K562 (cell line): ENCODE measurements at regions not wholly inside any gene's neighbourhood (a gene's known extent, or its start where the extent isn't known, plus 50 kb on each side); places are given as distances from the start of the nearest gene placed in this dataset.

Experiments
- ATAC-seq: fragments of 200-7000 bp; cut with Tn5 transposase; 3 replicates; pipeline ENCODE4 v1.9.1; 2020; ENCODE audit warnings: moderate library complexity
- BruUV-seq: library from RNA; stranded (reverse); fragments of 400-500 nt; replicated peaks from 2 replicates; lab custom pipeline; 2021; lab: Mats Ljungman, UMichigan
- CTCF ChIA-PET: fragments of 300-600 bp; formaldehyde crosslinking; extraction: SDS; loops from one replicate; lab custom pipeline; 2021; ENCODE audit warnings: low intra/inter-chr PET ratio; lab: Yijun Ruan, JAX
- POLR2A ChIA-PET: fragments of 300-600, 350-650 bp; sonication (Branson Sonifier 250); formaldehyde crosslinking; extraction: SDS; loops from one replicate; lab custom pipeline; 2021; ENCODE audit warnings: antibody characterized with exemption, inconsistent platforms; lab: Yijun Ruan, JAX
- DNase-seq, 4 experiments: peaks; one replicate each; pipeline versions ENCODE4 v3.0.0 to v3.0.0-alpha.2; 2011 to 2018; ENCODE audit warnings: low spot score in 3 of 4, mixed read lengths in 3 of 4; ENCODE audit errors: extremely low read depth in 1 of 4
- FAIRE-seq: peaks from 2 replicates; lab custom pipeline; 2011; peaks lifted over from hg19 to GRCh38; lab: Jason Lieb, UNC
- H2AFZ ChIP-seq: 2 replicates; pipeline ENCODE4 v1.6.0; 2011; ENCODE audit warnings: low read depth, low read length, control low read depth, inconsistent platforms
- H3K27ac ChIP-seq: fragments of 200-600 bp; 3 replicates; pipeline ENCODE4 v1.8.0; 2011; ENCODE audit warnings: low read depth, mild to moderate bottlenecking, control low read depth, inconsistent platforms, low read length, moderate library complexity, mixed read lengths; ENCODE audit errors: extremely low read depth
- H3K27me3 ChIP-seq, 2 experiments: fragments of 300-600 bp in 1 of 2; 2 replicates in 1 of 2; 3 replicates in 1 of 2; pipeline versions ENCODE4 v1.6.0 to v1.8.0; 2011; ENCODE audit warnings: inconsistent platforms in 2 of 2, low read length in 2 of 2, mild to moderate bottlenecking in 1 of 2, mixed read lengths in 1 of 2, moderate library complexity in 1 of 2; ENCODE audit not compliant: control insufficient read depth in 2 of 2, insufficient read depth in 2 of 2
- H3K36me3 ChIP-seq: fragments of 300-600 bp; 3 replicates; pipeline ENCODE4 v1.8.0; 2011; ENCODE audit warnings: mild to moderate bottlenecking, low read length, inconsistent platforms; ENCODE audit not compliant: control insufficient read depth, insufficient read depth
- H3K4me1 ChIP-seq, 2 experiments: fragments of 200-600 bp in 1 of 2; replicated peaks in 1 of 2; 2 replicates in 1 of 2; 3 replicates in 1 of 2; pipeline versions ENCODE4 v1.5.1 to v1.8.0; 2011; ENCODE audit warnings: inconsistent platforms in 2 of 2, low read length in 2 of 2, mild to moderate bottlenecking in 1 of 2, mixed read lengths in 1 of 2, moderate library complexity in 1 of 2; ENCODE audit not compliant: control insufficient read depth in 2 of 2, insufficient read depth in 2 of 2
- H3K4me2 ChIP-seq: 2 replicates; pipeline ENCODE4 v1.6.1; 2011; ENCODE audit warnings: low read length, control low read depth, inconsistent platforms, mixed read lengths; ENCODE audit not compliant: insufficient read depth
- H3K4me3 ChIP-seq: fragments of 200-600 bp; sonication (generic), shearing (Covaris generic); 2 replicates; pipeline ENCODE4 v1.5.1; 2016; ENCODE audit warnings: control low read depth, inconsistent platforms
- H3K79me2 ChIP-seq: fragments of 200-600 bp; 3 replicates; pipeline ENCODE4 v1.8.0; 2011; ENCODE audit warnings: low read length, inconsistent platforms; ENCODE audit not compliant: control insufficient read depth, insufficient read depth
- H3K9ac ChIP-seq, 2 experiments: 2 replicates each; pipeline versions ENCODE4 v1.6.0 to v1.6.1; 2011; ENCODE audit warnings: low read depth in 2 of 2, low read length in 2 of 2, control low read depth in 1 of 2, inconsistent platforms in 1 of 2, mild to moderate bottlenecking in 1 of 2, mixed read lengths in 1 of 2; ENCODE audit not compliant: insufficient read depth in 1 of 2
- H3K9me1 ChIP-seq: one replicate; pipeline ENCODE4 v1.6.0; 2011; ENCODE audit warnings: inconsistent platforms, mild to moderate bottlenecking, low read length, moderate library complexity; ENCODE audit not compliant: control insufficient read depth, insufficient read depth
- H3K9me3 ChIP-seq: replicated peaks from 2 replicates; pipeline ENCODE4 v1.5.1; 2011; ENCODE audit warnings: low read depth, low read length, inconsistent platforms; ENCODE audit not compliant: control insufficient read depth, insufficient read depth
- H4K20me1 ChIP-seq: replicated peaks from 2 replicates; pipeline ENCODE4 v1.6.1; 2011; ENCODE audit warnings: low read length, inconsistent platforms, mixed read lengths; ENCODE audit not compliant: control insufficient read depth, insufficient read depth
- ERF ChIP-seq: fragments of 450-650 bp; formaldehyde crosslinking; IDR thresholded peaks from 2 replicates; pipeline ENCODE4 v1.4.0; 2020; ENCODE audit warnings: mild to moderate bottlenecking, mixed read lengths
- EZH2 ChIP-seq: IDR thresholded peaks from 2 replicates; pipeline ENCODE4 v1.6.1; 2012; ENCODE audit warnings: low read depth, mild to moderate bottlenecking, inconsistent platforms, low read length, borderline replicate concordance
- FUS ChIP-seq: fragments of 200-400 bp; formaldehyde crosslinking; optimal IDR thresholded peaks from 2 replicates; pipeline ENCODE3; 2017; ENCODE audit warnings: low read depth, low read length
- NFRKB ChIP-seq: fragments of 450-650 bp; IDR thresholded peaks from 2 replicates; pipeline ENCODE4 v1.6.1; 2016; ENCODE audit warnings: low read depth
- PHF20 ChIP-seq: fragments of 450-650 bp; IDR thresholded peaks from 2 replicates; pipeline ENCODE4 v1.6.1; 2018; ENCODE audit not compliant: partially characterized antibody
- ZNF274 ChIP-seq: IDR thresholded peaks from 2 replicates; pipeline ENCODE4 v1.6.1; 2011; ENCODE audit warnings: low read depth, mild to moderate bottlenecking, low read length, moderate library complexity, borderline replicate concordance
- ZNF408 ChIP-seq: fragments of 250-450 bp; sonication (Bioruptor Pico); IDR thresholded peaks from 2 replicates; pipeline ENCODE4 v1.4.0; 2020; ENCODE audit warnings: low read depth, mild to moderate bottlenecking, moderate library complexity
- ZNF586 ChIP-seq: fragments of 450-650 bp; formaldehyde crosslinking; conservative IDR thresholded peaks from 2 replicates; pipeline ENCODE4 v1.4.0; 2020; ENCODE audit warnings: mild to moderate bottlenecking, moderate library complexity
- WGBS: fragments of 100-300 bp; shearing (Covaris generic); methylation state at CpG from one replicate; pipeline ENCODE4 v1.1.6; 2016; ENCODE audit warnings: low coverage, mixed read lengths; ENCODE audit not compliant: insufficient coverage; ENCODE audit errors: missing lambda C conversion rate; 5-methylcytosine and 5-hydroxymethylcytosine counted together
- in situ Hi-C: fragments of 300-500 bp; cut with MboI; formaldehyde crosslinking; loops from 4 replicates; pipeline ENCODE4 v1.15.0; 2018; ENCODE audit warnings: inconsistent platforms, mixed read lengths
- intact Hi-C: fragments of 100-400 bp; cut with micrococcal nuclease; formaldehyde crosslinking; loops from 2 replicates; pipeline ENCODE4 v1.14.2; 2022
- TF ChIP-seq, protein P1 (sequence below): fragments of 450-650 bp; IDR thresholded peaks from 2 replicates; pipeline ENCODE4 v1.6.1; 2017; ENCODE audit warnings: mild to moderate bottlenecking, moderate library complexity
- TF ChIP-seq, protein P2 (sequence below): fragments of 250-450 bp; sonication (Bioruptor Pico); IDR thresholded peaks from 2 replicates; pipeline ENCODE4 v1.4.0; 2020; ENCODE audit warnings: mild to moderate bottlenecking, moderate library complexity
- TF ChIP-seq, protein P3 (sequence below): fragments of 250-450 bp; sonication (Bioruptor Pico); IDR thresholded peaks from 2 replicates; pipeline ENCODE4 v1.5.0; 2022; ENCODE audit warnings: mild to moderate bottlenecking
- TF ChIP-seq, protein P4 (sequence below): conservative IDR thresholded peaks from 2 replicates; pipeline ENCODE4 v1.6.1; 2011; ENCODE audit warnings: low read depth, mild to moderate bottlenecking, low read length; ENCODE audit not compliant: control insufficient read depth

DNA sequence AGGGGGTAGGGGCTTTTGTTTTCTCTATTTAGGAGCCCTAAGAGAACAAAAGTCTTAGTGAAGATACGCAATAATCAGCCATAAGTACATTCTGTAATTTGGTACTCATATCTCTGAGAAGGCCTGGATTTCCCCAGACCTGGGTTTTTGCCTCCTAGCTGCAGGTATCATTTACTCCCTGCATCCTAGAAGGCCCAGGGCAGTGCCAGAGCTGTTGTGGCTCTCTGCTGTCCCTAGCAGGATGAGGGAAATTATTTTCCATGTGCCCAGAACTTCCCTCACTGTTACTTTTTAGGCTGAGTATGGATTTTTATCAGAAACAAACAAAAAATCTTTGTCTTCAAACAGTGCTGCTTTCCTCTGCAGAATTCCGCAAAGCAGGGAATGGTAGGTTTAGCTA lies 192.5 kb upstream of the SYT1 start:
- no peaks in the 10 kb centered on the region for H3K9me1 ChIP-seq

More for the DNA sequence above, 192.5 kb upstream of the SYT1 start:
- BruUV-seq, result no TSS peak
- no peak for FAIRE-seq
- WGBS, result 5% methylated on average over 2 of the region's 2 CpGs
- Histone ChIP-seq H3K27ac (no peak overlapping the region), H3K36me3 (no peaks in the 10 kb centered on the region), H4K20me1 (no peaks in the 10 kb centered on the region), H3K9me3 (no peaks in the 10 kb centered on the region), H2AFZ (no peak overlapping the region), H3K27me3 (no peaks in the 10 kb centered on the region)
- ChIA-PET CTCF (no interaction called here), POLR2A (no interaction called here)
- in situ Hi-C loops, result no loop called here
- no peak for DNase-seq
- ATAC-seq, result no peak
- TF ChIP-seq ZNF586 (CRISPR knock-in tag) (no peak), NFRKB (no peak), PHF20 (no peak), ERF (CRISPR knock-in tag) (no peak), ZNF408 (CRISPR knock-in tag) (no peak), ZNF274 (no peak), EZH2 (no peak), FUS (no peak)
- TF ChIP-seq, protein P1, sequence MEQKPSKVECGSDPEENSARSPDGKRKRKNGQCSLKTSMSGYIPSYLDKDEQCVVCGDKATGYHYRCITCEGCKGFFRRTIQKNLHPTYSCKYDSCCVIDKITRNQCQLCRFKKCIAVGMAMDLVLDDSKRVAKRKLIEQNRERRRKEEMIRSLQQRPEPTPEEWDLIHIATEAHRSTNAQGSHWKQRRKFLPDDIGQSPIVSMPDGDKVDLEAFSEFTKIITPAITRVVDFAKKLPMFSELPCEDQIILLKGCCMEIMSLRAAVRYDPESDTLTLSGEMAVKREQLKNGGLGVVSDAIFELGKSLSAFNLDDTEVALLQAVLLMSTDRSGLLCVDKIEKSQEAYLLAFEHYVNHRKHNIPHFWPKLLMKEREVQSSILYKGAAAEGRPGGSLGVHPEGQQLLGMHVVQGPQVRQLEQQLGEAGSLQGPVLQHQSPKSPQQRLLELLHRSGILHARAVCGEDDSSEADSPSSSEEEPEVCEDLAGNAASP, result no peak
- TF ChIP-seq, protein P2, sequence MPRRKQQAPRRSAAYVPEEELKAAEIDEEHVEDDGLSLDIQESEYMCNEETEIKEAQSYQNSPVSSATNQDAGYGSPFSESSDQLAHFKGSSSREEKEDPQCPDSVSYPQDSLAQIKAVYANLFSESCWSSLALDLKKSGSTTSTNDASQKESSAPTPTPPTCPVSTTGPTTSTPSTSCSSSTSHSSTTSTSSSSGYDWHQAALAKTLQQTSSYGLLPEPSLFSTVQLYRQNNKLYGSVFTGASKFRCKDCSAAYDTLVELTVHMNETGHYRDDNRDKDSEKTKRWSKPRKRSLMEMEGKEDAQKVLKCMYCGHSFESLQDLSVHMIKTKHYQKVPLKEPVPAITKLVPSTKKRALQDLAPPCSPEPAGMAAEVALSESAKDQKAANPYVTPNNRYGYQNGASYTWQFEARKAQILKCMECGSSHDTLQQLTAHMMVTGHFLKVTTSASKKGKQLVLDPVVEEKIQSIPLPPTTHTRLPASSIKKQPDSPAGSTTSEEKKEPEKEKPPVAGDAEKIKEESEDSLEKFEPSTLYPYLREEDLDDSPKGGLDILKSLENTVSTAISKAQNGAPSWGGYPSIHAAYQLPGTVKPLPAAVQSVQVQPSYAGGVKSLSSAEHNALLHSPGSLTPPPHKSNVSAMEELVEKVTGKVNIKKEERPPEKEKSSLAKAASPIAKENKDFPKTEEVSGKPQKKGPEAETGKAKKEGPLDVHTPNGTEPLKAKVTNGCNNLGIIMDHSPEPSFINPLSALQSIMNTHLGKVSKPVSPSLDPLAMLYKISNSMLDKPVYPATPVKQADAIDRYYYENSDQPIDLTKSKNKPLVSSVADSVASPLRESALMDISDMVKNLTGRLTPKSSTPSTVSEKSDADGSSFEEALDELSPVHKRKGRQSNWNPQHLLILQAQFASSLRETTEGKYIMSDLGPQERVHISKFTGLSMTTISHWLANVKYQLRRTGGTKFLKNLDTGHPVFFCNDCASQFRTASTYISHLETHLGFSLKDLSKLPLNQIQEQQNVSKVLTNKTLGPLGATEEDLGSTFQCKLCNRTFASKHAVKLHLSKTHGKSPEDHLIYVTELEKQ (CRISPR knock-in tag), result no peak
- TF ChIP-seq, protein P3, sequence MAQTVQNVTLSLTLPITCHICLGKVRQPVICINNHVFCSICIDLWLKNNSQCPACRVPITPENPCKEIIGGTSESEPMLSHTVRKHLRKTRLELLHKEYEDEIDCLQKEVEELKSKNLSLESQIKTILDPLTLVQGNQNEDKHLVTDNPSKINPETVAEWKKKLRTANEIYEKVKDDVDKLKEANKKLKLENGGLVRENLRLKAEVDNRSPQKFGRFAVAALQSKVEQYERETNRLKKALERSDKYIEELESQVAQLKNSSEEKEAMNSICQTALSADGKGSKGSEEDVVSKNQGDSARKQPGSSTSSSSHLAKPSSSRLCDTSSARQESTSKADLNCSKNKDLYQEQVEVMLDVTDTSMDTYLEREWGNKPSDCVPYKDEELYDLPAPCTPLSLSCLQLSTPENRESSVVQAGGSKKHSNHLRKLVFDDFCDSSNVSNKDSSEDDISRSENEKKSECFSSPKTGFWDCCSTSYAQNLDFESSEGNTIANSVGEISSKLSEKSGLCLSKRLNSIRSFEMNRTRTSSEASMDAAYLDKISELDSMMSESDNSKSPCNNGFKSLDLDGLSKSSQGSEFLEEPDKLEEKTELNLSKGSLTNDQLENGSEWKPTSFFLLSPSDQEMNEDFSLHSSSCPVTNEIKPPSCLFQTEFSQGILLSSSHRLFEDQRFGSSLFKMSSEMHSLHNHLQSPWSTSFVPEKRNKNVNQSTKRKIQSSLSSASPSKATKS, result no peak
- TF ChIP-seq, protein P4, sequence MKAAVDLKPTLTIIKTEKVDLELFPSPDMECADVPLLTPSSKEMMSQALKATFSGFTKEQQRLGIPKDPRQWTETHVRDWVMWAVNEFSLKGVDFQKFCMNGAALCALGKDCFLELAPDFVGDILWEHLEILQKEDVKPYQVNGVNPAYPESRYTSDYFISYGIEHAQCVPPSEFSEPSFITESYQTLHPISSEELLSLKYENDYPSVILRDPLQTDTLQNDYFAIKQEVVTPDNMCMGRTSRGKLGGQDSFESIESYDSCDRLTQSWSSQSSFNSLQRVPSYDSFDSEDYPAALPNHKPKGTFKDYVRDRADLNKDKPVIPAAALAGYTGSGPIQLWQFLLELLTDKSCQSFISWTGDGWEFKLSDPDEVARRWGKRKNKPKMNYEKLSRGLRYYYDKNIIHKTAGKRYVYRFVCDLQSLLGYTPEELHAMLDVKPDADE, result no peak
- TF ChIP-seq, all 486 proteins: peak for 0
- Histone ChIP-seq H3K4me1 (no peaks in the 10 kb centered on the region), H3K79me2 (no peaks in the 10 kb centered on the region), H3K4me3 (no peak overlapping the region), H3K4me2 (no peak overlapping the region), H3K9ac (no peak overlapping the region)
- intact Hi-C loops, result no loop called here
